ENCODE measurements at regions not wholly inside any gene's neighbourhood (a gene's known extent, or its start where the extent isn't known, plus 50 kb on each side); places are given as distances from the start of the nearest gene placed in this dataset.
"Not testable (repeated sequence)": the region's sequence is repeated elsewhere in the genome, so short reads cannot be mapped to it uniquely, and the experiment has no call there.

- Histone ChIP-seq H3K9me3 (no peaks in the 10 kb centered on the region), H3K4me3 (no peak overlapping the region), H3K36me3 (ENCODE audit: low read depth) (no peaks in the 10 kb centered on the region), H3K4me1 (ENCODE audit: low read depth) (no peaks in the 10 kb centered on the region)
- ATAC-seq (no peak), DNase-seq (no peak)
- intact Hi-C loops (cut with DNase I, micrococcal nuclease) = no loop called here
- TF ChIP-seq, protein P1, sequence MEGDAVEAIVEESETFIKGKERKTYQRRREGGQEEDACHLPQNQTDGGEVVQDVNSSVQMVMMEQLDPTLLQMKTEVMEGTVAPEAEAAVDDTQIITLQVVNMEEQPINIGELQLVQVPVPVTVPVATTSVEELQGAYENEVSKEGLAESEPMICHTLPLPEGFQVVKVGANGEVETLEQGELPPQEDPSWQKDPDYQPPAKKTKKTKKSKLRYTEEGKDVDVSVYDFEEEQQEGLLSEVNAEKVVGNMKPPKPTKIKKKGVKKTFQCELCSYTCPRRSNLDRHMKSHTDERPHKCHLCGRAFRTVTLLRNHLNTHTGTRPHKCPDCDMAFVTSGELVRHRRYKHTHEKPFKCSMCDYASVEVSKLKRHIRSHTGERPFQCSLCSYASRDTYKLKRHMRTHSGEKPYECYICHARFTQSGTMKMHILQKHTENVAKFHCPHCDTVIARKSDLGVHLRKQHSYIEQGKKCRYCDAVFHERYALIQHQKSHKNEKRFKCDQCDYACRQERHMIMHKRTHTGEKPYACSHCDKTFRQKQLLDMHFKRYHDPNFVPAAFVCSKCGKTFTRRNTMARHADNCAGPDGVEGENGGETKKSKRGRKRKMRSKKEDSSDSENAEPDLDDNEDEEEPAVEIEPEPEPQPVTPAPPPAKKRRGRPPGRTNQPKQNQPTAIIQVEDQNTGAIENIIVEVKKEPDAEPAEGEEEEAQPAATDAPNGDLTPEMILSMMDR (IDR thresholded peaks at IDR 0.05) = no peak
Measured at GRCh38 chr6:137977206-137977605, 110.1 kb downstream of the TNFAIP3 start.

- TF ChIP-seq, protein P1 (IDR thresholded peaks at IDR 0.05) = no peak
- ATAC-seq = no peak
- intact Hi-C loops (cut with DNase I, micrococcal nuclease) = no loop called here
Measured at GRCh38 chr6:137977814-137978213, 110.8 kb downstream of the TNFAIP3 start.

DNA sequence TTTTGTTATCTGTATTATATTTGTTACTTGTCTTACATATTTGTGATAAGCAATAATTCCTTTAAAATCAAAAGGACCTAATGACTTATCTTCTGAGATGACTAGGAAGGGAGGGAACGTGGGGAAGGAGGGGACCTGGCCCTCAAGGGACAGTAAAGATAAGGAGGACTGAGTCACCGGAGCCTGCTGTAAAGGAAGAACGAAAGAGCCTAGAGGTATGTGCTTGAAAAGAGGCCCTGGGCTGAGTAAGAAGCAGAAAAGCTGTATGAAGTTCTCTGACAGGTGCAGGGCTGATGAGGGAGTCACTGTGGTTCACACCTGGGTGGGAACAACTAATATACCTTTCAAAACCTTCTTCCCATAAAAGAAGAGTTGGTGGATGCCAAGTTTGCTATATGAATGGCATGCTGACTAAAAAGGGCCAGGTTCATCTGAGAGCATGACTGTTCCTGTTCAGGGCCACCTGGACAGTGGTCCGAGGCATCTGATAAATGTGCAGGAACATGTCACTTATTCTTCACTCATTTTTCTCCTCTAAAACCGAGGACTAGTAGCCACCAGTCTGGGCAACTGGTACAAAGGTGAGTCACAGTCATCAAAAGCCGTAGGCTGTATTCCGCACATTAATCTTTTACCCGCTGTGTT lies 111.3 kb downstream of the TNFAIP3 start:
- Histone ChIP-seq H3K9me3 (no peaks in the 10 kb centered on the region), H3K4me3 (no peak overlapping the region), H3K36me3 (ENCODE audit: low read depth) (no peaks in the 10 kb centered on the region), H3K4me1 (ENCODE audit: low read depth) (no peaks in the 10 kb centered on the region)
- TF ChIP-seq, protein P1 (IDR thresholded peaks at IDR 0.05) = no peak
- peak; percentile 92 for ATAC-seq
- peak in 1 of 3 donors; percentile 22 for DNase-seq
- intact Hi-C loops (cut with DNase I, micrococcal nuclease) = no loop called here

More at GRCh38 chr6:137977814-137978213, 110.8 kb downstream of the TNFAIP3 start:
- Histone ChIP-seq H3K4me1 (ENCODE audit: low read depth) (no peaks in the 10 kb centered on the region), H3K9me3 (no peaks in the 10 kb centered on the region), H3K4me3 (no peak overlapping the region), H3K36me3 (ENCODE audit: low read depth) (no peaks in the 10 kb centered on the region)
- no peak for DNase-seq

DNA sequence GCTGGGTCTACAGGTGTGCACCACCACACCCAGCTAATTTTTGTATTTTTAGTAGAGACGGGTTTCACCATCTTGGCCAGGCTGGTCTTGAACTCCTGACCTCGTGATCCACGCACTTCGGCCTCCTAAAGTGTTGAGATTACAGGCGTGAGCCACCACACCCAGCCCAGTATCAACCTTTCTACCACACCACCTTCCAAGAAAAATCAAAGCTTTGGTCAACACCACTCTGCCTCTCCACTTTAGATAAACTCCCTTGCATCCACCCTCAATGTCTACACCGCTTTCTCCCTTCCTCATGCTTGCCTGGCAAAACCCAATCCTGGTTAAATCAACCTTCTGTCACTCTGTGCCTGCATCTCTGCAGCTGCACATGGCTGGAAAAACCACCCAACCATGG lies 112.2 kb downstream of the TNFAIP3 start:
- ATAC-seq; H3K4me1 ChIP-seq (ENCODE audit: low read depth); H3K9me3 ChIP-seq; H3K36me3 ChIP-seq (ENCODE audit: low read depth); intact Hi-C loops (cut with DNase I, micrococcal nuclease); H3K4me3 ChIP-seq; DNase-seq: not testable (repeated sequence)

- DNase-seq (no peak), ATAC-seq (no peak)
- no peaks in the 10 kb centered on the region for H3K36me3 ChIP-seq (ENCODE audit: low read depth)
- H3K4me3 ChIP-seq = no peak overlapping the region
- H3K4me1 ChIP-seq (ENCODE audit: low read depth) = no peaks in the 10 kb centered on the region
- intact Hi-C loops (cut with DNase I, micrococcal nuclease) = no loop called here
- TF ChIP-seq, protein P1 (IDR thresholded peaks at IDR 0.05) = no peak
- no peaks in the 10 kb centered on the region for H3K9me3 ChIP-seq
Measured at GRCh38 chr6:137980777-137981176, 113.7 kb downstream of the TNFAIP3 start.

GRCh38 chr6:137981758-137982157 lies 114.7 kb downstream of the TNFAIP3 start:
- Histone ChIP-seq H3K36me3 (ENCODE audit: low read depth) (no peaks in the 10 kb centered on the region), H3K4me1 (ENCODE audit: low read depth) (no peaks in the 10 kb centered on the region), H3K9me3 (no peaks in the 10 kb centered on the region), H3K4me3 (no peak overlapping the region)
- DNase-seq (no peak), ATAC-seq (no peak)
- intact Hi-C loops (cut with DNase I, micrococcal nuclease) = no loop called here
- TF ChIP-seq, protein P1 (IDR thresholded peaks at IDR 0.05) = no peak

Data from mucosa of descending colon (tissue), 3 donors.